GM10248 (cell line): ENCODE measurements at regions not wholly inside any gene's neighbourhood (a gene's known extent, or its start where the extent isn't known, plus 50 kb on each side); places are given as distances from the start of the nearest gene placed in this dataset.

Experiments used
- CTCF ChIA-PET: fragments of 300-600 bp; sonication (Branson Sonifier 250); formaldehyde crosslinking; extraction: SDS; loops from one replicate; lab custom pipeline; 2021; ENCODE audit warnings: antibody characterized with exemption; lab: Yijun Ruan, JAX
- POLR2A ChIA-PET: fragments of 350-650 bp; sonication (Branson Sonifier 250); formaldehyde crosslinking; extraction: SDS; loops from one replicate; lab custom pipeline; 2020; ENCODE audit warnings: antibody characterized with exemption; lab: Yijun Ruan, JAX
- DNase-seq: peaks from one replicate; pipeline ENCODE4 v3.0.0; 2012; ENCODE audit errors: extremely low spot score
- TF ChIP-seq, protein P1 (sequence below): IDR thresholded peaks from 2 replicates; pipeline ENCODE4 v1.5.1; 2012; ENCODE audit warnings: mild to moderate bottlenecking, low read depth; ENCODE audit errors: extremely low read depth, missing control alignments, control extremely low read depth

DNA sequence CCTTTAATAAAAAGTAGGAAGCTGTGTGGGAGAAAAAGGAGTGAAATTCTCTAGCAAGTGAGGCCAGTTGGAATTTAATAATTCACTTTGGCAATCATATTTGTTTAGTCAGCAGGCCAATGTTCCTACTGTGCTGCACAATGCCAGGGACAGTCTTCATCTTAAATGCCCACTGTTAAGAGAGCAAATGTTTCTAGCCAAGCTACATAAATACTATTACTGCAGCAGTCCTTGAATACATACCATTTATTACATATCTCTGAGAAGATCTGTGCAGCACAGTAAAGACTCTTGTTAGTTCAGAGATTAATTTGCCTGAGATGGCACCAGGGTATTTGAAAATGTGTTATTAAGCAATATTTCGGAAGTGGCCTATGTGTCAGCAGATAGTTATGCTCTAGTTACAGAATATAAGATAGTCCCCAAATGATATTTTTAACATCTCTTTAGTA, 105.4 kb downstream of the OGFRL1 start:
- ChIA-PET POLR2A (no interaction called here), CTCF (interaction anchor here (1.2 kb wide), 1 partner anchor 10 kb away, joined by 3 read pairs; no protein-coding TSS in a partner anchor)
- DNase-seq: no peak
- TF ChIP-seq, protein P1, sequence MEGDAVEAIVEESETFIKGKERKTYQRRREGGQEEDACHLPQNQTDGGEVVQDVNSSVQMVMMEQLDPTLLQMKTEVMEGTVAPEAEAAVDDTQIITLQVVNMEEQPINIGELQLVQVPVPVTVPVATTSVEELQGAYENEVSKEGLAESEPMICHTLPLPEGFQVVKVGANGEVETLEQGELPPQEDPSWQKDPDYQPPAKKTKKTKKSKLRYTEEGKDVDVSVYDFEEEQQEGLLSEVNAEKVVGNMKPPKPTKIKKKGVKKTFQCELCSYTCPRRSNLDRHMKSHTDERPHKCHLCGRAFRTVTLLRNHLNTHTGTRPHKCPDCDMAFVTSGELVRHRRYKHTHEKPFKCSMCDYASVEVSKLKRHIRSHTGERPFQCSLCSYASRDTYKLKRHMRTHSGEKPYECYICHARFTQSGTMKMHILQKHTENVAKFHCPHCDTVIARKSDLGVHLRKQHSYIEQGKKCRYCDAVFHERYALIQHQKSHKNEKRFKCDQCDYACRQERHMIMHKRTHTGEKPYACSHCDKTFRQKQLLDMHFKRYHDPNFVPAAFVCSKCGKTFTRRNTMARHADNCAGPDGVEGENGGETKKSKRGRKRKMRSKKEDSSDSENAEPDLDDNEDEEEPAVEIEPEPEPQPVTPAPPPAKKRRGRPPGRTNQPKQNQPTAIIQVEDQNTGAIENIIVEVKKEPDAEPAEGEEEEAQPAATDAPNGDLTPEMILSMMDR: no peak

DNA sequence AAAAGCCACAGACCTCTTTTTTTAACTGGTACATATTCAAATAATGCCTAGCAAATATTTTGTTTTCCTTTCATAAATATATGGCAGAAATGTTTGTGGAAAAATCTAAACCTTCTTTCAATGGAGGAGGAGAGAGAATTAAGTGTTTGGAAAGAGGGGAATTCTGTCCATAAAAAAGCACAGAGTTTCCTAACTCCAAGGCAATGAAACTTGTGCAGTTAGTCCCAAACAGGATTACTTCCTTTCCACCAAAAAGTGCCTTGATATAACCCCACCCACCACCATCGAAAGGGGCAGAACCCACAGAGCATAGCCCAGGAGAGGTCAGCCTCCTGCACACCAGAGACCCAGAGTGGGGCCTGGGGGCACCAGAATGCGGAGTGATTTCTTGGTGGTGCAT, 106.3 kb downstream of the OGFRL1 start:
- DNase-seq: no peak
- POLR2A ChIA-PET: no interaction called here
- TF ChIP-seq, protein P1: no peak
- CTCF ChIA-PET: interaction anchor here (1.2 to 1.7 kb wide), 3 partner anchors 9 to 111 kb away, joined by 3 to 6 read pairs (median 5); no protein-coding TSS in a partner anchor

DNA sequence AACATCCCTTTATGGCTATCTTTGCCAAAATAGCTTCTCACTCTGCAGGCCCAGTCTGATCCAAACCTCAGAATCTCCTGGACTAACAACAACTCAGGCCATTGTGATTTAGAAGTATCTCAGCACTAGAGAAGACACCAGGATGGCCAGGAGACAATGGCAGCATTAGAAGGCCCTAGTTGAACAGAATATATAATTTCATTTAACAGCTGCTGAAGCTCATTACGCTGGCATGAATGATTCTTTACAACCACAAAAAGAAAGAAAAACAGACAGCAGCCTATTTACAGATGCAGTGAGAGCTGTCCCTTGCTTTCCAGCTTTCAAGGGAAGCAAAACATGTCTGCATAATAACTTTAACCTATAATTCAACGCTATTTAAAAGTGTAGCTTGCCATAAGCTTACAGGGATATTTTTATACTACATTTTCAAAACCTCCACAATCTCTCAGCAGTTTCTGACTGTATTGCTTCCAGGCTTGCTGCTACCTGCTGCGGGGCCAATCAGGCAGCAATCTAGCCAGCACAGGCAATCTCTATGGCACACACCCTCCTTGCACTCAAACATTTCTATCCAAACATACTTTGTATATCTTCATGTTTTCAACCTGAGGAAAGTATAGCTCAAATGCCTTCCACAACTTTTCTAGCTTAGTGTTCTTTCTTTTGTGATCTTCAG, 107.3 kb downstream of the OGFRL1 start:
- DNase-seq: no peak
- ChIA-PET POLR2A (no interaction called here), CTCF (interaction anchor here (1.2 to 1.7 kb wide), 3 partner anchors 8 to 110 kb away, joined by 3 to 6 read pairs (median 5); no protein-coding TSS in a partner anchor)
- TF ChIP-seq, protein P1: no peak

DNA sequence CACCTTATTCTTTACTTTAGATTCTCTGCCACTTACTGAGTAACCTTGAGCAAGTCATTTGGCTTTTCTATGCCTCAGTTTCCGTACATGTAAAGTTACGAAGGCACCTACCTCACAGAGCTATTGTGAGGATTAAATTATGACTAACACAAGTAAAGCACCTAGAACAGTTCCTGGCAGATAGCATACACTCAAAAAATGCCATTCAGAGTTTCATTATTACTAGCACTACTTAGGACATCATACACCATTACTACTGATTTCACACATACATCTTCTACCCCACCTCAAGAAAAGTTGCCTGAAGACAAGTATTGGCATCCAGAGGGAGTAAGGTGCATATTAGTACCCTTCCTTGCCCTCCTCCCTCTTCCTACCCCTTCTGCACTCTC, 107.8 kb downstream of the OGFRL1 start:
- no peak for DNase-seq
- CTCF ChIA-PET: interaction anchor here (1.7 kb wide), 2 partner anchors 8 to 109 kb away, joined by 5 to 6 read pairs; no protein-coding TSS in a partner anchor
- TF ChIP-seq, protein P1: no peak
- POLR2A ChIA-PET: no interaction called here

DNA sequence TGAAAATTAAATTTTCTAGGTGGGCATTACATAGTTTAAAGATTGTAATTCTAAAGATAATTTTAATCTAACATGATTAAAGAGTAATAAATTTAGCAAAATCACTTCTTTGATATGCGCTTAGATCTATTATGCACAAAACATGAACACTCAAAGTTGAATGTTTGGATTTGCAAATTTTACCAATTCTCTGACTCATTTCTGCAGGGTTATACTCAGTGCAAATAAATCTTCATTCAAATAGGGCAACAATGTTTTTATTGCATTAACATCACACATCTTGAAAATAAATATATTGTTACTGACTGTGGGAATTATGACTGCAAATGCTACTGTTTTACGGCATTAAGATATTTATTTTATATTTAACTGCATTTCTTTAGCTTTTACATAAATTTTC, 110.7 kb downstream of the OGFRL1 start:
- TF ChIP-seq, protein P1: no peak
- no peak for DNase-seq
- ChIA-PET CTCF (interaction anchor here (2.5 kb wide), 1 partner anchor 11 kb away, joined by 8 read pairs; no protein-coding TSS in a partner anchor), POLR2A (no interaction called here)

DNA sequence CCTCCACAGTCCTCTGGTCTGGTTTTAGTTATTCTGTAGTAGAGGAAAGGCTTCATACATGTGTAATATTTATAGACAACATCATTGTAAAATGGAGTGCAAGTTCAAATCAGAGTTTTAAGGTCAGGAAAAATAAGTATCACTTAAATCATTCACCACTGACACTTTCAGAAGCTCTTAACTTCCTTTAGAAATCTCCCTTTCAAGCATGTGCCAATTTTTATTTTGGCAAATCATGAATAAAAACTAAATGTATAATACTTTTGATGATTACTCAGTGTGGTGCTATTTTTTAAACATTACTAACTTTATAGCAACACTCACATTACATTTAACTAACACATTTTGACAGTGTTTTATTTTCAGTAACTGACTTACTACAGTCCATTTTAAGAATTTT, 112.2 kb downstream of the OGFRL1 start:
- DNase-seq: no peak
- TF ChIP-seq, protein P1: no peak
- POLR2A ChIA-PET: no interaction called here
- CTCF ChIA-PET: interaction anchor here (0.9 to 2.5 kb wide), 3 partner anchors 11 to 109 kb away, joined by 3 to 8 read pairs (median 3); no protein-coding TSS in a partner anchor
